OCI-M2 (cell line): ENCODE measurements at regions not wholly inside any gene's neighbourhood (a gene's known extent, or its start where the extent isn't known, plus 50 kb on each side); places are given as distances from the start of the nearest gene placed in this dataset.

ENCODE experiments used
- DNase-seq: peaks from one replicate; lab custom pipeline; 2025; ENCODE audit not compliant: unreplicated experiment; lab: John Stamatoyannopoulos, UW

DNA sequence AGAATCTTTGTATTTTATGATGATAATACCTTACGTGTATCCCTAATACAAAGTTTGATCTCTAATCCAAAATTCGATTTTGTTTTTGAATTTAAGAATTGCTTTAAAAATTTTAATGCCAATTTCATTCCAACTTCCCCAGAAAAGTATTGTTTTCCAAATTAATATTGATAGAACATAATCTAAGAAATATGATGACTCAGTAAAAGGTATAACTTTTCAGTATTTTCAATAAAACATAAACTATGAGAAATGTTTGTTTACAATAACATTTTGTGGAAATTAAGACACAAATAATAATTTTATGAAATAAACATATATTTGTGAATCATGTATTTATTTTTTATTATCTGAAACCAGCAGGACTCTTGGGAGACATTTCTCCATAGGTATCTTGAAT is 931.6 kb downstream of the EFNA5 start:
- DNase-seq: no peak

DNA sequence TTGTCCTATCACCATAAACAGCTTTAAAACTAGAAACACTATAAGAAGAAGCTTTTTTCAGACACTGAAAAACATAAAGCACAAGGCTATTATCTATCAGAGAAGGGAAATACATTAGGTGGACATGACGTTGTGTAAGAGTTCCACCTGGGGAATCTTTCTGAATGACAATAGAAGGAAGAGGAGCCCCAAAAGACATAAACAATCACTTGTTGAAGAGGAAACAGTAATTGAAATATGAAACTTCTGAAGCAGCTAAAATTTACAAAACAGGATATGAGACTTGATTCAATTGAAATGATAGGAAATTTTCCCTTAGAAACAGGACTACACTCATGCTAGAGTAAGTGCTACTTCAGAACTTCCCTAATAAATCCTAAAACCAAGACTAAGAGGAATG is 933.6 kb downstream of the EFNA5 start:
- no peak for DNase-seq

- DNase-seq: no peak
Measured at GRCh38 chr5:106732624-106733023, 938.1 kb downstream of the EFNA5 start.

DNA sequence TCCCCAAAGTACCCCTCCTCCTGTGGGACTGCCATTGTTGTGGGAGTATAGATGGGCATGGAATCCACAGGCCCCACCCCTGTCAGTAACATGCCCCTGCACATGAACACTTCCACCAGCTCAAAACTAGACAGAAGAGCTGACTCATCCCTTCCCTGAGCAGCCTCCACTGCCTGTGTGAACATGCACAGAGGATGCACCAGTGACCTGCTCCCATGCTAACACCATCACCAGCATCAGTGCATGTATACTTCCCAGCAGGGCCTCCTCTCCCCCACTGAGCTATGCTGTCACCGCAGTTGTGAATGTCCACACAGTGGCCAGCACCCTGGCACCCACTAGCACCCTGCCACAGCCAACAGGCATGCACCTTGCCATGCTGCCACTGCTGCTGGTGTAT is 939.8 kb downstream of the EFNA5 start:
- no peak for DNase-seq

GRCh38 chr5:106730506-106730905 is 940.2 kb downstream of the EFNA5 start:
- DNase-seq: no peak

GRCh38 chr5:106728208-106728607 is 942.5 kb downstream of the EFNA5 start:
- no peak for DNase-seq

GRCh38 chr5:106727071-106727470 is 943.7 kb downstream of the EFNA5 start:
- no peak for DNase-seq

GRCh38 chr5:106720367-106720766 is 950.4 kb downstream of the EFNA5 start:
- no peak for DNase-seq

GRCh38 chr5:106699796-106700195 is 970.9 kb downstream of the EFNA5 start:
- DNase-seq: no peak

DNA sequence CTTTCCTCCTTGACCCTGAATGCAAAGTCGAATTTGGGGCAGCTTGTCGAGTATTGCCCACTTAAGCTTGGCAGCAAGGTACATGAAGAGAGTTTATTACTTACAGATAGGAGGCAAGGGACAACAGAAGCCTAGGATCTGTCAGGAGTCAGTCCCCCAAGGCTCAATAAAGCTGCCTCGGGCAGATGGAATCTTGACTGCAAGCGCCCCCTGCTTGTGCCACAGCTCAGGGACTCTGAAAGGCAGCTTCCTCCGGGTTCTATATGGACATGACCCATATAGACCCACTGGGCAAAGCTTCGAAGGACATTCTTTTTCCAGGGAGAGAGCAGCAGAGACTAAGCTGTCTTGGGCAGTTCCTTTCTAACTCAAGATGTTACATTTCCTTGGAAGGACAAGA is 971.5 kb downstream of the EFNA5 start:
- DNase-seq: no peak

DNA sequence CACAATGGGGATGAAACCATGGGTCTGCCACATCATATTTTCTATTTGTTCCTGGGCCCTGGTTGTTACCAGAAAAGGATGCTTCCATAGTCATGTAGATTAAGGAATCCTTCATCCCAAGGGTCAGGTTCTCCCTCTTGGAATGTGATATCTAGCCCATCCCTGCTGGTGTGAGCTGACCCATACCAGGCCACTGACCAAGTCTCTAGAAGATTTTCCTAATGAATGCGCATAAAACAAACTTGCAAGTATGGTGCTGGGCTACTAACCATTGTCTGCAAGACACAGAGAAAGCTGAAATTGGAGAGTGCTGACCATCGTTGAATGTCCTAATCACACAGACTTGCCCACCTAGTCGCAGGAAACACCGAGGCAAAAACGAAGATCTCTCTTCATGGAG is 972.6 kb downstream of the EFNA5 start:
- no peak for DNase-seq

DNA sequence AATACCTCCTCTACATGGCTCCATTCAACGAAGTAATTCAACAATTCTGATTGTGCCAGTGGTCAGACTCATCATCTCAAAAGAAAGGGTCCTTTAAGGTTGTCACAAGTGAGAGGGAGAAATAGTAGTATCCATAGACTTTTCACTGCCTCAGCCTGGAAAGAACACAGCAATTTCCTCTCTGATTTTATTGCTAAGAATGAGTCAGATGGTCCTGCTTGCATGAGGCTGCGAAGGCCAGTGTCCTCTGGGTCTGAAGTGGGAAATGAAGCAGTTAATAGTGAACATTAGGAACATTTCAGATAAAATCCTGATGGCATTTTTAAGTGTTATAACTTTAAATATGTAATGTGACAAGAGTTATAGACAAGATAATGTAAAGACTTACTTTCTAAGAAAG is 979.0 kb downstream of the EFNA5 start:
- no peak for DNase-seq

GRCh38 chr5:106690585-106690984 is 980.2 kb downstream of the EFNA5 start:
- no peak for DNase-seq

DNA sequence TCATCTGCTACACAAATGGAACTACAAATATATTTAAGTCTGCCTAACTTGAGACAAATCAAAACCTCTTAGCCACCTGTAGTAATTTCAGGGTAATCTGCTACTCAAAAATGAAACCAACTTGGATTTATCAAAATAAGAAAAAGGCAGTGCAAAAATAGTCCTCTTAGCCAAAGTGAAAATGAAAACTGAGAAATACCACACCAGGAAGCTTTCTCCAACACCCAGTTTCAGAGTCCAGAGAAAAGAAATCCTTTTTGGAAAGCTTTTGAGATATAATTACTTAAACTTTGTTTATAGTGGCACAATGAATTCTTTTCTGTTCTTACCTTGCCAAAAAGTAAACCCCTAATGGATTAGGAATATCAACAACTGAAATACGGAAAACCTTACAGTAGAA is 990.4 kb downstream of the EFNA5 start:
- DNase-seq: no peak

DNA sequence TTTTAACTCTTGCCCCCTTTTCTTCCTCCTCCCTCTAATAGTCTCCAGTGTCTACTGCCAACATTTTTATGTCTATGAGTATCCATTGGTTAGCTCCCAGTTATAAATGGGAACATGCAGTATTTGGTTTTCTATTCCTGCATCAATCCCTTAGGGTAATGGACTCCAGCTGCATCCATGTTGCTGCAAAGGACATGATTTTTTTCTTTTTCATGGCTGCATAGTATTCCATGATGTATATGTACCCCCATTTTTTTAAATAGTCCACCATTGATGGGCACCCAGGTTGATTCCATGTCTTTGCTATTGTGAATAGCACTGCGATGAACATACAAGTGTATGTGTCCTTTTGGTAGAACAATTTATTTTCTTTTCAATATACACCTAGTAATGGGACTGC is 993.7 kb downstream of the EFNA5 start:
- DNase-seq: no peak

GRCh38 chr5:106675687-106676086 is 995.0 kb downstream of the EFNA5 start:
- no peak for DNase-seq

DNA sequence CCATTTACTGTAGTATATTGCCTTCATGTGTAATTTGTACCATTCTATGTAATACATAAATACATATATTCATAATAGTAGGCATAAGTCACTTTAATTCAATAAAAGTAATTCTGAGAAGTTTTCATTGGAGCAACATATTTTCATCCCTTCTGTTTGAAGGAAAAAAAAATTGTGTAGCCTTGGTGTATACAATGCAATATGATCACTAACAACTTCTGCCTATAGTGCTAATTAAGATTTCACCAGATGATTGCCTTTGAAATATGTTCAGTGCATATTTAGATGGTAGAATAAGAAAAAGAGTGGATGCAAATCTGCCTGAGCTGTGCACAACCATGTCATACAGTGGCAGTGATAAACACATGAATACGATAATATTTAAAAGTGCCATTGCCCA is 996.8 kb downstream of the EFNA5 start:
- no peak for DNase-seq

DNA sequence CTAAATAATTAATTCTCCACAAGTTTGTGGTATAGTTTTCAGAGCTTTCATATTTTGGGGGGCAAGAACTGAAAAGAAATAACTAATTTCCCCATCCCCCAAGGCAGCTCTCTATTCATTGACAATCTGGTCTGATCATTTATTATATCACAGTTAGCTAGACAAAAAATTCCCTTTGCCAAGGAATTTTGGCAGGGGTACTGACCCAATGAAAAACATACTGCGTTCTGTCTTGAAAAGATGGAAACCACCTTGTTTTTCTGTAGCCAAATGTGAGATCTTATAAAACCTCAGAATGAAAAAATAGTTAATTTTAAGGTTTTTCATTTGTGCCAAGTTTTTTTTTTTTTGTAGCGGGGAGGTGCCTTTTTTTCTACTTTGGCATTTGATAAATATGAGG is 1008.9 kb downstream of the EFNA5 start:
- DNase-seq: no peak

DNA sequence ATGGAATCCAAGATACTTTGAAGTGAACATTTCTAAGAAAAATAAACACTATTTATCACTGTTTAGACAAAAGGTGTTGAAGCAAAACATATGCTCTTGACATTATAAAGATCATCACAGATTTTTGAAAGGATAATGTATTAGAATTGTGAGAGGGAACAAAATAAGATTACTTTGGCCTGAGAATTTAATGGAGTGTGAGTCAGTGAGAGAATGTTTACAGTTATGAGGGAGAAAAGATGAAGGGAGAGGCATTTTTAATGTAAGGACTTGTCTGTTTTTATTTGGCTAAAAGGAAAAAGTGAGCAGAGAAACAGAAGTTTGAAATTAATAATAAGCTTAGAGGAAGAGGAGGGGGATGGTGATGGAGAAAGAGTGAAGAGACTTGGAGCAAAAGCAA is 1010.1 kb downstream of the EFNA5 start:
- DNase-seq: no peak

DNA sequence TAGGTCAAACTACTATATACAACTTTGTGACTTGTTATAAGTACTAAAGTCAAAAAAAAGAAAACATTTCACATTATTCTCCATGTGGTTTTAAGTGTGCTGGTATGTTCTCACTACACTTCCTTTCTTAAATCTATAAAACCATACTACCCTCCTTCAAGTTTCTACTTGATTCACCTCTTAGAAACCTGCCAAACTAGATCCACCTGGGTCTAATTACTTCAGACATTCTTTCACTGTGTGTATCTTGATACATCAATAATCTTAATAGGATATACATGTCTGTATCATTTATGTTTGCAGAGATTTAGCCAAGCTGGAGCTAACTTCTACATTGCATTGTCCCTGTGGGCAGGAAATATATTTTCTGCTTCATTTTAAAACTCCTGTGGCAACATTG is 1012.6 kb downstream of the EFNA5 start:
- DNase-seq: no peak

DNA sequence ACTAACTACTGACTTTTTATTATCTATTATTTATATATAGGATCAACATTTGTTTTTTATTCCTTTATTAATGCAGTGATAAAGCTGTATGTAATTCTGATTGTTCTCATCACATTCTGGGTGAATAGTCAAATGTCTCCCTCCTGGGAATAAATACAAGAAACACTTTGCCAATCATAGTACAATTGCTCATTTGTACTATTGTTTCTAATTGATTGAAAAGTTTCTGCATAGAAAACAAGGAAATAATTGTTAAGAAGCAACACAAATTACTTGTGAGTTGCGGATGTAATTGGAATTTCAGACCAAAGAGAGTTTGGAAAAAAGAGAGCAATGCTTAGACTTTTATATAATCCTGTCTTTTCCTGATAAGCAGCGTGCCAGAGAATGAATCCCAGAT is 1013.9 kb downstream of the EFNA5 start:
- DNase-seq: no peak

DNA sequence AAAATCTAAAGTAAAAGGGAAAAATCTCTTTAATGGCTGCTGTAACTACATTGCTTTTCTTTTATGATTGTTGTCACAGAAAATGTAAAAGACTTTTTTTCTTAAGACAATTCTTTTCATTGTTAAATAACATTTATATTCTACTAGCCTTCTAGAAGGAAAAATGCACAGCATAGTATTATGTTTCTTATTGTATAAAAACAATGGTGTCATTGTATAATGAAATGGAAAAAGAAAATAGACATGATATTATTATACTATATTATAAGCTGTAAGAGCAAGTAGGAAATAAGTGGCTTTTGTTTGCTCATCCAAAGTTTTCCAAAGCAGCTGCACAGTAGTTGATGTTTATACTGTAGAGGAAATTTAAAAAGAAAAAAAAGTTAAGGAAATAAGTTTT is 1021.7 kb downstream of the EFNA5 start:
- no peak for DNase-seq

DNA sequence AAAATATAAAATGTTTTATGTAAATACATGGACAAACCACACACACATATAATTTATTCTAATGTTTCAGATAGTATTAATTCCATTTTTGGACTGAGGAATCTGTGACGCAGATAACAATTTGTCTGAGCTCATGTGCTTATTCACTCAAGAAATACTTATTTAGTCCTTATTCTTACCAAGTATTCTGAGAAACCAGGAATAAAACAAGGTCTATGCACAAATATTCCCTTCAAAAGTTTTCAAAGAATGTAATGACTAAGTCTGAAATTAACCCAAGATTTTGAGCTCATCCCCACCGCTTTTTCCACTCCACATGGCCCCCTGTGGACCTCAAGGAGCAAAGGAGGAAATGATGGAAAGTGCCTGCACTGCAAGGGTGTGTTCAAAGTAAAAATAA is 1022.3 kb downstream of the EFNA5 start:
- no peak for DNase-seq

DNA sequence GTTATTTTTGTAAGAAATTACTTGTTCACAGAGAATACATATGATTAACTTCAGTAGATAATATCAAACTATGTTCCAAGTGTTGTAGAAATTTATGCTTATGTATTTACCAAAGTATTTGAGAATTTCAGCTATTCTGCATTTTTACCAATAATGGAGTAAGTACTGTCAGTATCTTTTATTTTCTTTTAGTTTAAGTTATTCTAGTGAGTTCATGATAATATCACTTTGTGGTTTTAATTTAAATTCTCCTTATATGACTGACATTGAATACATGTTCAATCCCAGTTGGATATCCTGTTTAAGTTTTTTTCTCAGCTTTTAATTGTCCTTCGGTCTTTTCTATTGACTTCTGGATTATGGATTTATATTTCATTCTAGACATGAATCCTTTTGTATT is 1024.6 kb downstream of the EFNA5 start:
- no peak for DNase-seq
